Endothelial cell of hepatic sinusoid (primary cell): ENCODE measurements at regions not wholly inside any gene's neighbourhood (a gene's known extent, or its start where the extent isn't known, plus 50 kb on each side); places are given as distances from the start of the nearest gene placed in this dataset.

Source experiments
- in situ Hi-C: cut with HindIII; loops from 2 replicates; pipeline ENCODE4 v1.10.0; 2017; ENCODE audit warnings: low sequenced_read_pairs

DNA sequence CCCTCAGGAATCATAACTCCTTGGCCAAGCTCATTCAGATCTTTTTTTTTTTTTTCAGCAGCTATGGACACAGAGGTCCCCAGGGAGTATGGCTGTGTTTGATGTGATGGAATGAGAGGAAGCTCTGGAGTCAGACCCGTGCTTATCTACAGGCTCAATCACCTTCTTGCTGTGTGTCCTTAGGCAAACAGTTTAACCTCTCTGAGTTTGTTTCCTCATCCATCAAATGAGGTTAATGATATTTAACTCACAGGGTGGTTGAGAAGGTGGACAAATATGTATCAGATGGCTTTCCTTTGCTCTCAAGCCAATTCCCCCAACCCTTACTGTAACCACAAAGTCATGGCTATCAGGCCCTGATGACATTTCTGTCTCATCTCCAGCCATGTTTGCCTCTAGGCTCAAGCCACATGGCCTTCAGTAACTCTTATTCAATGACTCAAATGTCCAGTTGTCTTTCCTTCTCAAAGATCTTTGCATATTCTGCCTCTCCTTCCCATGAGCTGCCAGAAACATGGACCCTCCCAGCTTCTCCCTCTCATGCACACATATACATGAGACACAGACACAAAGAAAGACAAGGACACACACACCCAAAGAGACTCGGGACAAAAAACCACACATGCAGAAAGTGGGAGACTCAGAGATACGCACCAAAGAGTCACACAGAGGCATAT is 303.5 kb upstream of the KAZN start:
- in situ Hi-C loops: no loop called here

DNA sequence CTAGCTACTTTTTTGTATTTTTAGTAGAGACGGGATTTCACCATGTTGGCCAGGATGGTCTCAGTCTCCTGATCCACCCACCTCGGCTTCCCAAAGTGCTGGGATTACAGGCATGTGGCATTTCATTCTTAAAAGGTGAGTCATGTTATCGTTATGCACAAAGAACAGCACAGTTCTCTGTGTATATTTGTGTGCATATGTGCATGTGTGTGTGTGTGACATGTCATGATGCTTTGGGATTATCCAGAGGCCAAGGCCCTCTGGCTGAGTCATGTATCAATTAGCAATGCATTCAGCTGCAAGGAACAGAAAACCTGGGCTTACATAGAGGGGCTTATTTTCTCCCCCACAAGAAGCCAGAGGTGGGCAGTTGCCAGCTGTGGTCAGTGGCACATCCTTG is 301.7 kb upstream of the KAZN start:
- in situ Hi-C loops: no loop called here

GRCh38 chr1:14297356-14297755 is 301.1 kb upstream of the KAZN start:
- in situ Hi-C loops: no loop called here

DNA sequence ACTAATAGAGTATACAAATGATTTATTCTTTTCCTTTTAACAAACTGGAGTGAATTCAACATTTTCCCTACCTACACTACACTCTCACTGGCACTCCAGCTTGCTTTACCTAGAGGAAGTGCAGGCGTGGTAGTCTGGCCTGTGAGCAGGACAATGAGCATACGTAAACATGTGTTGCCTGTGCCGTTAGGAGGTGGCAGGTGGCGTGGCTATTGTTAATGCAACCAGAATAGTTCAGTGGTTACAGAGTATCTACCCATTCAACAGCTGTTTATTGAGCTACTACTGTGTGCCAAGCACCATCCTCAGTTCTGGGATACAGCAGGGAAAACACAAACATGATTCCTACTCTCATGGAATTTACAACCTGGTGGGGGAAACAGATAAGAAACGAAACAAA is 299.7 kb upstream of the KAZN start:
- in situ Hi-C loops: no loop called here

- in situ Hi-C loops: no loop called here
Measured at GRCh38 chr1:14300991-14301703, 297.3 kb upstream of the KAZN start.

DNA sequence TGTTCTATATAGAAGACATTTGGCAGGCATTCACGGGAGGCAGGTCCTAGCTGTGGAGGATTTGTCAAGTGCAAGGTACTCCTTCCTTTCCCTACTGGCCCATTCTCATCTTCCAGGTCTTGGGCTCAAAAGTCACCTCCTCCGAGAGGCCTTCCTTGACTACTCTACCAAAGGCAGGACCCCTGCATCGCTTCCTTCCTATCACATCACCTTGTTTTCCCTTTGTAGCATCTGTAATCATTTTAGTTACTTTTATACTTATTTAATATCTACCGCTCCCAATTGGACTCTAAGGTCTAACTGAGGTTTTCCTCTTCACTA is 296.8 kb upstream of the KAZN start:
- in situ Hi-C loops: no loop called here

GRCh38 chr1:14302025-14302424 is 296.5 kb upstream of the KAZN start:
- in situ Hi-C loops: no loop called here

- in situ Hi-C loops: no loop called here
Measured at GRCh38 chr1:14303011-14303410, 295.5 kb upstream of the KAZN start.

GRCh38 chr1:14304381-14304865 is 294.1 kb upstream of the KAZN start:
- in situ Hi-C loops: no loop called here

- in situ Hi-C loops: no loop called here
Measured at GRCh38 chr1:14308460-14308859, 290.0 kb upstream of the KAZN start.

- in situ Hi-C loops: loop anchor here (5.0 kb wide), 1 partner anchor 82 kb away; no protein-coding TSS in a partner anchor
Measured at GRCh38 chr1:14309984-14310383, 288.5 kb upstream of the KAZN start.

GRCh38 chr1:14310476-14310875 is 288.0 kb upstream of the KAZN start:
- in situ Hi-C loops: loop anchor here (5.0 kb wide), 1 partner anchor 82 kb away; no protein-coding TSS in a partner anchor

- in situ Hi-C loops: loop anchor here (5.0 kb wide), 1 partner anchor 78 kb away; no protein-coding TSS in a partner anchor
Measured at GRCh38 chr1:14313731-14314431, 284.6 kb upstream of the KAZN start.

DNA sequence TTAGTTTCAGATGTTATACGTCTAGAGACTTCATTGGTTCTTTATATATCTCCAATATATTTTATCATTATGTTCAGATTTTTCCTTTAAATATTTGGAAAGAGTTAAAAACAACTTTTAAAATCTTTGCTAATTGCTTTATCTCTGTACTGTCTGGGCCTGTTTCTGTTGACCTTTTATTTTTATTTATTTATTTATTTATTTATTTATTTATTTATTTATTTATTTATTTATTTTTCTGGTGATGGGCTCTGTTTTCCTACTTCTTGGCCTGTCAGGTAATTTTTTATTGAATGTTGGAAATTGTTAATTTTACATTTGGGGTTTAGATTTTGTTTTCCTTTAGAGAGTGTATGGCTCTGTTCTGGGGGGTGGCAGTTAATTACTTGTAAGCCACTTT is 279.7 kb upstream of the KAZN start:
- in situ Hi-C loops: no loop called here

- in situ Hi-C loops: no loop called here
Measured at GRCh38 chr1:14320518-14320917, 278.0 kb upstream of the KAZN start.

DNA sequence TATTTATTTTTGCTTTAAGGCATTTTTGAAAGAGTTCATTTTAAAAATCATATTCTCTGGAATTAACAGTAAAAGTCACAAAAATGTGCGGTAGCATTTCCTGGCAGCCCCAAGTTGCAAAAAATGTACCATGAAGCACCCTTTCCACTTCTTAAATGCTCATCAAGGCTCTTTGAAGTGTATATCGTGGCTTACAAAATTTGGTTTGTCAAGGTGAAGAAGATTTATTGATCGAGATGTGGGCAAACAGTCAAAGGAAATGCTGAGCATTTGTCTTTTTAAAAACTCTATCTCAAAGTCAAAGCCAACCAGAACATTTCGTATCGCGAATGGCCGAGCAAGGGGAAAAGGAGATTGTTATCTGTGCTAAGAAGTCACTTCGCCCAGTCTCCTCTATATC is 277.5 kb upstream of the KAZN start:
- in situ Hi-C loops: no loop called here

- in situ Hi-C loops: no loop called here
Measured at GRCh38 chr1:14321422-14321821, 277.1 kb upstream of the KAZN start.

DNA sequence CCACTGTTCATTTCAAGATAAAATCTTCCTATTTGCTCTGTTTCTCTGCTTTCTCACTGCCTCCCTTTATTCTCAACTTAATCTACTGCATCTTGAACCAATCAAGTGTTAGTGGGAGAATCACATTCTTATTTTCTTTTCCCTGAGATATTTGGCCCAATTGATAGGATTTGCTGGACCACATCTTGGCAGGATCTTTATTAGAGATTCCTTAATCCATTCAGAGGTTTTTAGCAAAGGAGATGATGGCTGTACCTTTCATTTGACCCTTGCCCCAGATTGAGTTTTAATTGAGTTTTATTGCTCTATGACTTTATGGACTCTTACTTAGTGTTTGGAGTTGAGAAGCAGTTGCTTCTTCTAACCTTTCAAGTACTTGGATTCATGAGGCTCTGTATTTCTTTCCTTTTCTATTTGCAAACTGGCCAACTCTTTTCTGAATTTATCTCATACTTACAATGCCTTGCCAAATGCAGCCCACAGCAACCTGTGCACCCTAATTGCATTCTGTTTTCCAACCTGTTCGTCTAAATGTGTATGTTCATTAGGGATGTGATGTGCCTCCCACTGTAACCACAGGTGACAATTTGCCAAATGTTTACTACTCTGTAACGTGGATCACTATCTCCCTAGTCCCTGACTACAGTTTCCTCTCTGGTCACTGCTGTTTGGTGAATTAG is 274.8 kb upstream of the KAZN start:
- in situ Hi-C loops: no loop called here

GRCh38 chr1:14324248-14324630 is 274.2 kb upstream of the KAZN start:
- in situ Hi-C loops: no loop called here

DNA sequence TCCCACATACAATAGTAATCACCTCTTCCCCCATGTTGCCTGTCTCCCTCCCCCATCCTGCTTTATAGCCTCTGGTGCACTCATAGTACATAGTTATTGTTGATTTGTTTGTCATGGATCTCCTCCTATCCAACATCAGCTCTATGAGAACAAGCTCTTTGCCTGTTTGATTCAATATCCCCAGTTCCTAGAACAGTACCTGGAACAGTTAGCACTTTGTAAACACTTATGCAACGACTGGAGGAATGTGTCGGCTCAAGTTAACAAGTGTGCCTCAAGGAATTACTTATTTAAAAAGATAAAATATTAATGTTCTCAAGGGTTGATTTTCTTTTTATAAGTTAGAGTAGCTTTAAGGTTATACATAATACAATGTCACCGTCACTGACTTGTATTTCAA is 271.6 kb upstream of the KAZN start:
- in situ Hi-C loops: no loop called here

DNA sequence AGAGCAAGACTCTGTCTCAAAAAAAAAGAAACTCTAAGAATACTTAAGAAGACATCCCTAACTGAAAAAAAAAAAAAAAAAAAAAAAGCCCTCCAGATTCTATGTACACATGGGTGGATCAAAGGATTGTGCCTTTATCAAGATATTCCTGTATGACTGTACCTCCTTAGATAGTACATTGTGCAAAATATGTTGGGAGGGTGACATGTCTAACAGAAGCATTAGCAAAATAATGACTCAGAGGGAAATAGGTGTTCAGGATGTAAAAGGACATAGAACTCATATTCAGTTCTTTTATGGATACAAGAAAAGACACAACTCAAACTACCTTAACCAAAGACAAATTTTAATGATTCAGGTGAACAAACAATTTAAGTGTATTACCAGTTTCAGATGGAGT is 269.8 kb upstream of the KAZN start:
- in situ Hi-C loops: no loop called here
